HEK293 (cell line): ENCODE measurements at regions not wholly inside any gene's neighbourhood (a gene's known extent, or its start where the extent isn't known, plus 50 kb on each side); places are given as distances from the start of the nearest gene placed in this dataset.

ENCODE experiments used
- GLIS1 ChIP-seq: fragments of 450-650 bp; formaldehyde crosslinking; IDR thresholded peaks from 2 replicates; pipeline ENCODE4 v1.5.1; 2016; ENCODE audit warnings: missing biosample characterization, missing genetic modification characterization
- KLF10 ChIP-seq: fragments of 450-650 bp; IDR thresholded peaks from 2 replicates; pipeline ENCODE4 v1.5.1; 2018; ENCODE audit warnings: missing biosample characterization, mild to moderate bottlenecking, missing genetic modification characterization
- REPIN1 ChIP-seq: fragments of 450-650 bp; formaldehyde crosslinking; IDR thresholded peaks from 2 replicates; pipeline ENCODE4 v1.5.1; 2017; ENCODE audit warnings: missing biosample characterization, missing genetic modification characterization, low read depth
- ZNF121 ChIP-seq: fragments of 450-650 bp; formaldehyde crosslinking; IDR thresholded peaks from 2 replicates; pipeline ENCODE4 v1.5.1; 2016; ENCODE audit warnings: missing biosample characterization, missing genetic modification characterization
- ZNF138 ChIP-seq: fragments of 450-650 bp; formaldehyde crosslinking; IDR thresholded peaks from 2 replicates; pipeline ENCODE4 v1.5.1; 2016; ENCODE audit warnings: missing biosample characterization, missing genetic modification characterization, borderline replicate concordance
- ZNF214 ChIP-seq: fragments of 450-650 bp; formaldehyde crosslinking; IDR thresholded peaks from 2 replicates; pipeline ENCODE4 v1.5.1; 2017; ENCODE audit warnings: missing biosample characterization, mild to moderate bottlenecking, missing genetic modification characterization, borderline replicate concordance
- ZNF624 ChIP-seq: fragments of 450-650 bp; formaldehyde crosslinking; IDR thresholded peaks from 2 replicates; pipeline ENCODE4 v1.5.1; 2017; ENCODE audit warnings: missing biosample characterization, missing genetic modification characterization

GRCh38 chr7:53675835-53676234, 640.4 kb downstream of the POM121L12 start:
- TF ChIP-seq ZNF138 (tag by site-specific recombination), result no peak
- no peak for TF ChIP-seq ZNF214
- TF ChIP-seq GLIS1, result no peak
- TF ChIP-seq KLF10 (tag by site-specific recombination), result no peak
- TF ChIP-seq REPIN1 (tag by site-specific recombination), result no peak
- TF ChIP-seq ZNF121 (tag by site-specific recombination), result no peak
- no peak for TF ChIP-seq ZNF624 (tag by site-specific recombination)
